AG09309 (cell line): ENCODE measurements at regions not wholly inside any gene's neighbourhood (a gene's known extent, or its start where the extent isn't known, plus 50 kb on each side); places are given as distances from the start of the nearest gene placed in this dataset.
A peak's percentile ranks its signal among the peaks of the same experiment; 100 is the strongest.
"Not testable (repeated sequence)": the region's sequence is repeated elsewhere in the genome, so short reads cannot be mapped to it uniquely, and the experiment has no call there.

Experiments used
- DNase-seq: peaks from one replicate; pipeline ENCODE4 v3.0.0-alpha.2; 2010; ENCODE audit warnings: low read depth
- H3K4me3 ChIP-seq: 2 replicates; pipeline ENCODE4 v1.5.1; 2011; ENCODE audit warnings: mild to moderate bottlenecking, low read depth, low read length, moderate library complexity; ENCODE audit not compliant: control insufficient read depth
- TF ChIP-seq, protein P1 (sequence below): IDR thresholded peaks from 2 replicates; pipeline ENCODE4 v1.5.1; 2011; ENCODE audit warnings: mild to moderate bottlenecking, low read depth, low read length, inconsistent platforms; ENCODE audit not compliant: insufficient read depth, control insufficient read depth; ENCODE audit errors: missing control alignments

DNA sequence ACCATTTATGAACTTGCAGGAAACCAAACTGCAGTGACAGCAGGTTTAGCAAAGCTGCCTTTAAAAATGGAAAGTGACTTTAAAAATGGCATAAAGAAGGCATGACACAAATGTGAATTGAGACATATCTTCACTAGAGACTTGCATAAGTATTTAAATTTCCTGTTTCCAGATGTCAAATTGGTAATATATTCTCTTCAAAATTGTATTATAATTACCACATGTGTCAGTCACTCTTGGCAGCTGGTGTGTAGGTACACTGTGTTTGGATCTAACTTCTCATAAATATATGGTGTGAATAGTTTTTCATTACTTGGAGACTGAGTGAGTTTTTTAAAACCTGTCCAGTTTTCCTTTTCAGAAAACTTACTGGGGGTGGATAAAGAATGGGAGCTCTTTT, 636.2 kb upstream of the SGO1 start:
- H3K4me3 ChIP-seq: no peak overlapping the region
- DNase-seq: no peak
- TF ChIP-seq, protein P1, sequence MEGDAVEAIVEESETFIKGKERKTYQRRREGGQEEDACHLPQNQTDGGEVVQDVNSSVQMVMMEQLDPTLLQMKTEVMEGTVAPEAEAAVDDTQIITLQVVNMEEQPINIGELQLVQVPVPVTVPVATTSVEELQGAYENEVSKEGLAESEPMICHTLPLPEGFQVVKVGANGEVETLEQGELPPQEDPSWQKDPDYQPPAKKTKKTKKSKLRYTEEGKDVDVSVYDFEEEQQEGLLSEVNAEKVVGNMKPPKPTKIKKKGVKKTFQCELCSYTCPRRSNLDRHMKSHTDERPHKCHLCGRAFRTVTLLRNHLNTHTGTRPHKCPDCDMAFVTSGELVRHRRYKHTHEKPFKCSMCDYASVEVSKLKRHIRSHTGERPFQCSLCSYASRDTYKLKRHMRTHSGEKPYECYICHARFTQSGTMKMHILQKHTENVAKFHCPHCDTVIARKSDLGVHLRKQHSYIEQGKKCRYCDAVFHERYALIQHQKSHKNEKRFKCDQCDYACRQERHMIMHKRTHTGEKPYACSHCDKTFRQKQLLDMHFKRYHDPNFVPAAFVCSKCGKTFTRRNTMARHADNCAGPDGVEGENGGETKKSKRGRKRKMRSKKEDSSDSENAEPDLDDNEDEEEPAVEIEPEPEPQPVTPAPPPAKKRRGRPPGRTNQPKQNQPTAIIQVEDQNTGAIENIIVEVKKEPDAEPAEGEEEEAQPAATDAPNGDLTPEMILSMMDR: no peak

DNA sequence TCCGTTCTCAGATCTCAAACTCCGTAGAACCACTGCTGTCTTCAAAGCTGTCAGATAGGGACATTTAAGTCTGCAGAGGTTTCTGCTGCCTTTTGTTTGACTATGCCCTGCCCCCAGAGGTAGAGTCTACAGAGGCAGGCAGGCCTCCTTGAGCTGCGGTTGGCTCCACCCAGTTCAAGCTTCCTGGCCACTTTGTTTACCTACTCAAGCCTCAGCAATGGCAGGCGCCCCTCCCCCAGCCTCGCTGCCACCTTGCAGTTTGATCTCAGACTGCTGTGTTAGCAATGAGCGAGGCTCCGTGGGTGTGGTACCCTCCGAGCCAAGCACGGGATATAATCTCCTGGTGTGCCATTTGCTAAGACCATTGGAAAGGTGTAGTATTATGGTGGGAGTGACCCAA, 634.9 kb upstream of the SGO1 start:
- H3K4me3 ChIP-seq, DNase-seq: not testable (repeated sequence)

DNA sequence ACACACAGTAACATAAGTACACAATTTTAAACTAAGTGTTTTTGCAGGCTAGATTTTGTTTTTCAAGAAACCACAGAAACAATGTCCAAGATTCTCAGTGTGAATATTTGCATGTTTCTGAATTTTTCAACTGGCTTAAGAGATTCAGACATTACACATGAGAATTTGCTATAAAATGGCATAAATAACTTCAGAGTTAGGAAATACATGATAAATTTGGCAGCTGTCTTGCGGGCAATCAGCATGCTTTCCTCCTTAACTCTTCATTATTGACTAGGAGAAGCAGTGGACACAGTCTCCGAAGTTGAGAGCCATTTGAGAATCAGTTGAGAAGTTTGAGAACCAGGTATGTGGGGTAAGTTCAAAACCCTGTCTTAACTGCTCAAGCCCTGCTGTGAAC, 625.6 kb upstream of the SGO1 start:
- TF ChIP-seq, protein P1: no peak
- DNase-seq: peak; percentile 24
- no peak overlapping the region for H3K4me3 ChIP-seq

DNA sequence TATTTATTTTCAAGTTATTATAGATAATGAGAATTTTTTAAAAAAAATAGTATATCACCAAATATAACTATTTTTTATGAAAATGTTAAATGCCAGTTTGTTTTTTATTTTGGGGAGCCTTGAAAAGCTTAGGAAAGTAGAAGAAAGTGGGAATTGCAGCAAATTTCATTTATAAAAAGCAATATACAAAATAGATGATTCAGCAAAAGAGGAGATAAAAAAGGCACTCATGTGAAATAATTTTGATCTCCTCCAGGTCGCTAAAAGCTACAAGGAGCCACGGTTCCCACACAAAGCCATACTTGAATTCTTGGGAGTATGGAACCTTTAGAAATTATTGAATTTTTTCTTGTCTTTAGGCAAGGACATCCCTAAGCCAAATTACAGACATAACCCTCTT, 625.0 kb upstream of the SGO1 start:
- H3K4me3 ChIP-seq: no peak overlapping the region
- no peak for DNase-seq
- TF ChIP-seq, protein P1: no peak

DNA sequence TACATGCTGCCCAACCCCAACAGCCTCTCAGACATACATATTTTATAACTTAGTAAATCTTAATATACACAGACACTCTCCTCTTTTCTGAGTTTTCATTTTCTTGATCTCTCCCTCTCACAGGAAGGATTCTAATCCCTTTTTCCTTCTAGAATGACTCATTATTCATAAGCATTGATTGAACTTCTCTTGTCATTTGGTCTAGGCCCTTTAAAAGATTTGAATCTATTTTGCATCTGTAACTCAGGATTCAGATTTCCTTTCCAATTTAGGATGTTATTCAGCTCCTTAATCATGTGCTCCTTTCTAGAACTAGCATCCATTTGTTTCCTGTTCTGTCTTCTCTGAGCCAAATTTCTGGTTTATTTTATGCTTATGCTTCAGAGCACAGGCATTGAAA, 624.5 kb upstream of the SGO1 start:
- H3K4me3 ChIP-seq: no peak overlapping the region
- no peak for DNase-seq
- TF ChIP-seq, protein P1: no peak

DNA sequence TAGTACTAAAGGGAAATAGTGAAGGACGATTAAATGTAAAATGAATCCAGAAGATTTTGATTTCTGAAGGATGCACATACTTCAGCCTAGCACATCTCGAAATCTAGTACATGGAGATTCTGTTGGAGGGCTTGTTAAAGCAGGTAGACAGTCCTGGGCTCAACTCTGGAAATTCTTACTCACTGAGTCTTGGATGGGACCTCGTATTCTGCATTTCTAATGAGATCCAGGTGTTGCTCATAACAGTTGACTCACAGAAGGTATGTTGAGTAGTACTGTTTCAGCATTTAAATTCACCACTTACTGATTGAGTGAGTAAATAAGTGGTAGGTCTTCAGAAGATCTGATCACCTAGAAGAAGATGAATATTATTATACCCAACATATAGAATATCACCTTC, 623.4 kb upstream of the SGO1 start:
- TF ChIP-seq, protein P1: no peak
- DNase-seq: no peak
- H3K4me3 ChIP-seq: no peak overlapping the region

DNA sequence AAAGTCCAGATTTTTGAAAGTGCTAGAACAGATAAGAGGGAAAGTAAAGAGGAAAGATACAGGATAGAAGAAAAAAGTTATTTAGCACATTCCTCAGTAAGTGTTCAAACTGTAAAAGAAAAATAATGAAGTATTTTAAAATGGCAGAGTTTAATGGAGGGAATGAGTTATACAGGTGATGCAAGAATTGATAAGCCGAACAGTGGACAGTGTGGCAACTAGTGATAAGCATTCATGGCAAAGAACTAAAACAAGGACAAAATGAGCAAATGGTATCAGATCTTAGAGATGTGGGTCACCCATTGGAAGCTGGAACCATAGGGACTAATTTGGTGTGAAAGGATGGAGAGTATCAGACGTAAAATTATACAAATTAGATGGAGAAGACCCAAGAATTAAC, 622.9 kb upstream of the SGO1 start:
- TF ChIP-seq, protein P1: no peak
- H3K4me3 ChIP-seq: no peak overlapping the region
- no peak for DNase-seq
